ENCODE measurements at regions not wholly inside any gene's neighbourhood (a gene's known extent, or its start where the extent isn't known, plus 50 kb on each side); places are given as distances from the start of the nearest gene placed in this dataset.

GRCh38 chr9:81037889-81038288 lies 651.5 kb downstream of the TLE1 start:
- Histone ChIP-seq H3K27ac (no peak overlapping the region), H3K9me3 (no peaks in the 10 kb centered on the region), H3K4me1 (peaks cover 0 to 1% (median 0%) of the 10 kb centered on the region in 3 donors), H3K36me3 (no peaks in the 10 kb centered on the region), H3K27me3 (no peaks in the 10 kb centered on the region), H3K4me3 (no peak overlapping the region)
- no peak for TF ChIP-seq CTCF (IDR thresholded peaks at IDR 0.05)
- no peak for TF ChIP-seq POLR2AphosphoS5 (IDR thresholded peaks at IDR 0.05)
- no peak for TF ChIP-seq POLR2A (IDR thresholded peaks at IDR 0.05)
- TF ChIP-seq EP300 (IDR thresholded peaks at IDR 0.05) = no peak
- no peak for ATAC-seq
- WGBS, 2 donors (ENCODE audit: low coverage in 1 of 2) = 41 to 73% methylated on average over 2 of the region's 2 CpGs

GRCh38 chr9:81035601-81036000 lies 653.7 kb downstream of the TLE1 start:
- no peaks in the 10 kb centered on the region for H3K27me3 ChIP-seq
- ATAC-seq = no peak
- WGBS, 2 donors (ENCODE audit: low coverage in 1 of 2) = 100% methylated on average over 1 of the region's 1 CpG
- no peak overlapping the region for H3K4me3 ChIP-seq
- no peaks in the 10 kb centered on the region for H3K9me3 ChIP-seq
- TF ChIP-seq POLR2AphosphoS5 (IDR thresholded peaks at IDR 0.05) (no peak), CTCF (IDR thresholded peaks at IDR 0.05) (no peak), EP300 (IDR thresholded peaks at IDR 0.05) (no peak), POLR2A (IDR thresholded peaks at IDR 0.05) (no peak)
- H3K4me1 ChIP-seq = peaks cover 0 to 13% (median 0%) of the 10 kb centered on the region in 3 donors
- H3K36me3 ChIP-seq = no peaks in the 10 kb centered on the region
- no peak overlapping the region for H3K27ac ChIP-seq

GRCh38 chr9:81035171-81035570 lies 654.2 kb downstream of the TLE1 start:
- no peaks in the 10 kb centered on the region for H3K27me3 ChIP-seq
- no peak for ATAC-seq

GRCh38 chr9:81032831-81033230 lies 656.5 kb downstream of the TLE1 start:
- no peak for ATAC-seq
- H3K4me3 ChIP-seq = no peak overlapping the region
- H3K27me3 ChIP-seq = no peaks in the 10 kb centered on the region
- TF ChIP-seq EP300 (IDR thresholded peaks at IDR 0.05) = no peak
- TF ChIP-seq POLR2A (IDR thresholded peaks at IDR 0.05) = no peak
- TF ChIP-seq POLR2AphosphoS5 (IDR thresholded peaks at IDR 0.05) = no peak
- no peak for TF ChIP-seq CTCF (IDR thresholded peaks at IDR 0.05)
- no peak overlapping the region for H3K27ac ChIP-seq
- no peaks in the 10 kb centered on the region for H3K36me3 ChIP-seq
- H3K9me3 ChIP-seq = no peaks in the 10 kb centered on the region
- peaks cover 0 to 13% (median 0%) of the 10 kb centered on the region in 3 donors for H3K4me1 ChIP-seq
- whole genome bisulfite sequencing, 2 donors (ENCODE audit: low coverage in 1 of 2) = 18 to 36% methylated on average over 1 of the region's 1 CpG

More at GRCh38 chr9:81035171-81035570, 654.2 kb downstream of the TLE1 start:
- Histone ChIP-seq H3K27ac (no peak overlapping the region), H3K36me3 (no peaks in the 10 kb centered on the region), H3K4me1 (peaks cover 0 to 13% (median 0%) of the 10 kb centered on the region in 3 donors), H3K9me3 (no peaks in the 10 kb centered on the region), H3K4me3 (no peak overlapping the region)
- 42 to 55% methylated on average over 4 of the region's 4 CpGs for WGBS, 2 donors (ENCODE audit: low coverage in 1 of 2)
- TF ChIP-seq EP300 (IDR thresholded peaks at IDR 0.05) (no peak), POLR2AphosphoS5 (IDR thresholded peaks at IDR 0.05) (no peak), POLR2A (IDR thresholded peaks at IDR 0.05) (no peak), CTCF (IDR thresholded peaks at IDR 0.05) (no peak)

GRCh38 chr9:81032030-81032572 lies 657.2 kb downstream of the TLE1 start:
- Histone ChIP-seq H3K27me3 (no peaks in the 10 kb centered on the region), H3K4me1 (peaks cover 0 to 13% (median 0%) of the 10 kb centered on the region in 3 donors), H3K4me3 (no peak overlapping the region), H3K9me3 (no peaks in the 10 kb centered on the region), H3K36me3 (no peaks in the 10 kb centered on the region), H3K27ac (no peak overlapping the region)
- peak; percentile 48 for ATAC-seq
- TF ChIP-seq EP300 (IDR thresholded peaks at IDR 0.05) (no peak), POLR2A (IDR thresholded peaks at IDR 0.05) (no peak), CTCF (IDR thresholded peaks at IDR 0.05) (no peak), POLR2AphosphoS5 (IDR thresholded peaks at IDR 0.05) (no peak)
- WGBS, 2 donors (ENCODE audit: low coverage in 1 of 2) = 36 to 60% methylated on average over 2 of the region's 2 CpGs
